B cell (primary cell): ENCODE measurements at regions not wholly inside any gene's neighbourhood (a gene's known extent, or its start where the extent isn't known, plus 50 kb on each side); places are given as distances from the start of the nearest gene placed in this dataset.

Source experiments
- ATAC-seq: fragments of 200-7000 bp; cut with Tn5 transposase; one replicate; pipeline ENCODE4 v1.10.0; 2021; ENCODE audit warnings: low read depth, mild to moderate bottlenecking, moderate number of reproducible peaks, moderate library complexity
- CTCF ChIA-PET: fragments of 350-600 bp; sonication (Branson Sonifier 250); formaldehyde crosslinking; loops from one replicate; lab custom pipeline; 2021; ENCODE audit warnings: antibody characterized with exemption, inconsistent platforms; lab: Charles Lee
- POLR2A ChIA-PET: fragments of 350-600 bp; sonication (Branson Sonifier 250); formaldehyde crosslinking; loops from one replicate; lab custom pipeline; 2021; ENCODE audit warnings: antibody characterized with exemption; lab: Charles Lee
- DNase-seq: peaks from one replicate; pipeline ENCODE4 v3.0.0; 2013
- H2AFZ ChIP-seq: 2 replicates; pipeline ENCODE4 v1.6.1; 2012; ENCODE audit warnings: mild to moderate bottlenecking, low read depth, low read length; ENCODE audit not compliant: insufficient read depth, poor library complexity, severe bottlenecking
- H3K27ac ChIP-seq, 2 donors: 1 replicate in 1 of 2; 2 replicates in 1 of 2; pipeline ENCODE4 v1.5.1; 2012 to 2013; ENCODE audit warnings: low read length in 2 of 2, mild to moderate bottlenecking in 2 of 2, moderate library complexity in 1 of 2
- H3K27me3 ChIP-seq, 4 experiments: fragments of 200-600 bp in 1 of 4; sonication (generic) in 1 of 4; replicated peaks in 1 of 4; 1 replicate in 2 of 4; 2 replicates in 2 of 4; pipeline versions ENCODE4 v1.6.1 to v1.7.0; 2013 to 2016; ENCODE audit warnings: low read length in 3 of 4, mild to moderate bottlenecking in 2 of 4, mixed read lengths in 1 of 4, moderate library complexity in 1 of 4; ENCODE audit not compliant: insufficient read depth in 4 of 4, control insufficient read depth in 3 of 4; ENCODE audit errors: control extremely low read depth in 1 of 4
- H3K36me3 ChIP-seq, 2 experiments: replicated peaks in 1 of 2; 1 replicate in 1 of 2; 2 replicates in 1 of 2; pipeline versions ENCODE4 v1.6.1 to v1.7.1; 2013; ENCODE audit warnings: low read length in 1 of 2; ENCODE audit not compliant: insufficient read depth in 2 of 2, control insufficient read depth in 1 of 2; ENCODE audit errors: control extremely low read depth in 1 of 2, extremely low read depth in 1 of 2
- H3K4me1 ChIP-seq, 2 donors: fragments of 200-600 bp in 1 of 2; sonication (generic) in 1 of 2; 1 replicate in 1 of 2; 2 replicates in 1 of 2; pipeline versions ENCODE4 v1.5.1 to v1.6.1; 2013 to 2017; ENCODE audit warnings: low read length in 2 of 2; ENCODE audit not compliant: control insufficient read depth in 2 of 2, insufficient read depth in 2 of 2
- H3K4me2 ChIP-seq: replicated peaks from 2 replicates; pipeline ENCODE3; 2012; ENCODE audit warnings: mild to moderate bottlenecking, low read depth, low read length; ENCODE audit not compliant: poor library complexity, severe bottlenecking
- H3K4me3 ChIP-seq, 5 experiments: fragments of 200-600 bp in 1 of 5; sonication (generic) in 1 of 5; 1 replicate in 3 of 5; 2 replicates in 2 of 5; pipeline versions ENCODE4 v1.5.1 to v1.7.0; 2011 to 2016; ENCODE audit warnings: low read length in 4 of 5, mild to moderate bottlenecking in 4 of 5, low read depth in 2 of 5, control low read depth in 1 of 5, moderate library complexity in 1 of 5; ENCODE audit not compliant: insufficient read depth in 1 of 5; ENCODE audit errors: control extremely low read depth in 1 of 5, extremely low read depth in 1 of 5
- H3K79me2 ChIP-seq: fragments of 200-600 bp; sonication (generic); one replicate; pipeline ENCODE4 v1.6.0; 2016; ENCODE audit warnings: low read length; ENCODE audit not compliant: control insufficient read depth, insufficient read depth
- H3K9ac ChIP-seq: fragments of 200-600 bp; sonication (generic); 2 replicates; pipeline ENCODE4 v1.6.1; 2017; ENCODE audit warnings: mild to moderate bottlenecking, low read length, moderate library complexity
- H3K9me3 ChIP-seq, 3 donors: one replicate each; pipeline versions ENCODE4 v1.6.1 to v1.7.1; 2013; ENCODE audit warnings: low read length in 2 of 3; ENCODE audit not compliant: control insufficient read depth in 2 of 3, insufficient read depth in 1 of 3; ENCODE audit errors: control extremely low read depth in 1 of 3
- H4K20me1 ChIP-seq: 2 replicates; pipeline ENCODE4 v1.6.0; 2012; ENCODE audit warnings: mild to moderate bottlenecking, low read length; ENCODE audit not compliant: insufficient read depth, control insufficient read depth, poor library complexity, severe bottlenecking
- H3K27ac Mint-ChIP-seq: one replicate; pipeline ENCODE4 v1.8.0; 2021; ENCODE audit warnings: mixed read lengths
- H3K27me3 Mint-ChIP-seq: one replicate; pipeline ENCODE4 v1.8.0; 2021; ENCODE audit warnings: mixed read lengths
- H3K4me1 Mint-ChIP-seq: one replicate; pipeline ENCODE4 v1.8.0; 2021; ENCODE audit warnings: mixed read lengths
- H3K4me3 Mint-ChIP-seq: one replicate; pipeline ENCODE4 v1.8.0; 2021; ENCODE audit warnings: mixed read lengths
- H3K9me3 Mint-ChIP-seq: one replicate; pipeline ENCODE4 v1.8.0; 2022; ENCODE audit warnings: mixed read lengths; ENCODE audit not compliant: insufficient read depth
- EZH2 ChIP-seq: IDR thresholded peaks from 2 replicates; pipeline ENCODE4 v1.6.1; 2012; ENCODE audit warnings: borderline replicate concordance, low read depth, mild to moderate bottlenecking, moderate library complexity, low read length; ENCODE audit not compliant: insufficient read depth, poor library complexity, severe bottlenecking
- WGBS: methylation state at CpG from one replicate; pipeline ENCODE4 v1.1.5; 2013; ENCODE audit warnings: missing lambda C conversion rate; ENCODE audit not compliant: insufficient coverage; 5-methylcytosine and 5-hydroxymethylcytosine counted together
- intact Hi-C: fragments of 100-400 bp; cut with micrococcal nuclease; formaldehyde crosslinking; loops from one replicate; pipeline ENCODE4 v1.10.0; 2022
- TF ChIP-seq, protein P1 (sequence below): fragments of 200-600 bp; IDR thresholded peaks from one replicate; pipeline ENCODE4 v1.8.0; 2022; ENCODE audit warnings: antibody characterized with exemption, mild to moderate bottlenecking

DNA sequence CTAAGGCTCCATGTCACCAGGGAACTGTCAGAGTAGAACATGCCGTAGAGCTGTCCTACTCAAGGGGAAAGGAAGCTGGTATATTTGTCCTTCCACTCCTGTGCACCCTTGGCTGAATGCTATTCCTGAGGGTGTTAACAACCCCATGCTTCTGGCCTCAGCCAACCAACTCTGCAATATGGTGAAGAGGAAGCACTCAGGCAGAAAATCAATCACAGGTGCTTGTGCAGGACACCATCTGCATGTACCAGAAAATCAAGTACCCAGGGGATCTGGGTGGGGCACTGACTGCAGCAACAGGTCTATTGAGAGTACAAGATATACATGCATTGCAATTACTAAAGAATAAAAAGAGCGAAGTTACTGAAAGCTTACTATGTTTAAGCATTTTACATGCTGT lies 51.4 kb upstream of the NEK6 start:
- Mint-ChIP-seq H3K4me3 (peak overlapping the region; percentile 71), H3K27ac (peak overlapping the region; percentile 54), H3K27me3 (no peaks in the 10 kb centered on the region), H3K9me3 (peaks cover 2% of the 10 kb centered on the region), H3K4me1 (peaks cover 88% of the 10 kb centered on the region)
- Histone ChIP-seq H3K27me3 (no peaks in the 10 kb centered on the region), H4K20me1 (no peaks in the 10 kb centered on the region), H3K9ac (peak overlapping the region; percentile 30), H3K27ac (peak overlapping the region; percentile 17 to 51), H3K9me3 (peaks cover 0 to 6% (median 0%) of the 10 kb centered on the region in 3 donors), H3K79me2 (no peaks in the 10 kb centered on the region), H3K4me2 (peak overlapping the region; percentile 59), H3K4me1 (peaks cover 90 to 97% of the 10 kb centered on the region in 2 donors), H2AFZ (no peak overlapping the region), H3K36me3 (no peaks in the 10 kb centered on the region), H3K4me3 (peak overlapping the region in 1 of 5 experiments; percentile 6)
- TF ChIP-seq, protein P1, sequence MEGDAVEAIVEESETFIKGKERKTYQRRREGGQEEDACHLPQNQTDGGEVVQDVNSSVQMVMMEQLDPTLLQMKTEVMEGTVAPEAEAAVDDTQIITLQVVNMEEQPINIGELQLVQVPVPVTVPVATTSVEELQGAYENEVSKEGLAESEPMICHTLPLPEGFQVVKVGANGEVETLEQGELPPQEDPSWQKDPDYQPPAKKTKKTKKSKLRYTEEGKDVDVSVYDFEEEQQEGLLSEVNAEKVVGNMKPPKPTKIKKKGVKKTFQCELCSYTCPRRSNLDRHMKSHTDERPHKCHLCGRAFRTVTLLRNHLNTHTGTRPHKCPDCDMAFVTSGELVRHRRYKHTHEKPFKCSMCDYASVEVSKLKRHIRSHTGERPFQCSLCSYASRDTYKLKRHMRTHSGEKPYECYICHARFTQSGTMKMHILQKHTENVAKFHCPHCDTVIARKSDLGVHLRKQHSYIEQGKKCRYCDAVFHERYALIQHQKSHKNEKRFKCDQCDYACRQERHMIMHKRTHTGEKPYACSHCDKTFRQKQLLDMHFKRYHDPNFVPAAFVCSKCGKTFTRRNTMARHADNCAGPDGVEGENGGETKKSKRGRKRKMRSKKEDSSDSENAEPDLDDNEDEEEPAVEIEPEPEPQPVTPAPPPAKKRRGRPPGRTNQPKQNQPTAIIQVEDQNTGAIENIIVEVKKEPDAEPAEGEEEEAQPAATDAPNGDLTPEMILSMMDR: no peak
- no peak for TF ChIP-seq EZH2
- ChIA-PET POLR2A (interaction anchor here (0.6 to 1.6 kb wide), 2 partner anchors 11 to 49 kb away, joined by 5 to 12 read pairs; no protein-coding TSS in a partner anchor), CTCF (interaction anchor here (1.3 to 2.3 kb wide), 3 partner anchors 9 to 58 kb away, joined by 3 to 15 read pairs (median 7); no protein-coding TSS in a partner anchor)
- WGBS: 0% methylated on average over 1 of the region's 2 CpGs
- intact Hi-C loops: no loop called here
- ATAC-seq (peak; percentile 13), DNase-seq (peak; percentile 62)
